Parathyroid adenoma (tissue), 2 donors: ENCODE measurements at regions not wholly inside any gene's neighbourhood (a gene's known extent, or its start where the extent isn't known, plus 50 kb on each side); places are given as distances from the start of the nearest gene placed in this dataset.

Experiments used
- H2AFZ ChIP-seq: fragments of 300-600 bp; sonication (generic); one replicate; pipeline ENCODE4 v1.7.0; 2017; ENCODE audit warnings: antibody characterized with exemption, mild to moderate bottlenecking
- H3K27ac ChIP-seq: fragments of 300-600 bp; sonication (generic); one replicate; pipeline ENCODE4 v1.7.0; 2017
- H3K27me3 ChIP-seq: fragments of 300-600 bp; sonication (generic); one replicate; pipeline ENCODE4 v1.7.0; 2017; ENCODE audit warnings: low read length; ENCODE audit not compliant: control insufficient read depth, insufficient read depth
- H3K36me3 ChIP-seq: fragments of 300-600 bp; sonication (generic); one replicate; pipeline ENCODE4 v1.7.0; 2017; ENCODE audit warnings: low read length; ENCODE audit not compliant: control insufficient read depth, insufficient read depth
- H3K4me1 ChIP-seq: fragments of 300-600 bp; sonication (generic); one replicate; pipeline ENCODE4 v1.7.0; 2017; ENCODE audit warnings: control low read depth
- H3K4me2 ChIP-seq: fragments of 300-600 bp; sonication (generic); one replicate; pipeline ENCODE4 v1.7.0; 2017; ENCODE audit warnings: low read length
- H3K4me3 ChIP-seq: fragments of 300-600 bp; sonication (generic); one replicate; pipeline ENCODE4 v1.7.0; 2017; ENCODE audit warnings: low read depth, low read length
- H3K79me2 ChIP-seq: fragments of 300-600 bp; sonication (generic); one replicate; pipeline ENCODE4 v1.7.0; 2017; ENCODE audit warnings: control low read depth
- H3K9ac ChIP-seq: fragments of 300-600 bp; sonication (generic); one replicate; pipeline ENCODE4 v1.7.0; 2017; ENCODE audit warnings: mild to moderate bottlenecking
- H3K9me3 ChIP-seq: fragments of 300-600 bp; sonication (generic); one replicate; pipeline ENCODE4 v1.7.0; 2017; ENCODE audit warnings: low read length; ENCODE audit not compliant: control insufficient read depth
- TF ChIP-seq, protein P1 (sequence below): fragments of 300-600 bp; sonication (generic); IDR thresholded peaks from one replicate; pipeline ENCODE4 v1.7.0; 2017; ENCODE audit warnings: antibody characterized with exemption, mild to moderate bottlenecking
- donor health status: primary hyperparathyroidism.

DNA sequence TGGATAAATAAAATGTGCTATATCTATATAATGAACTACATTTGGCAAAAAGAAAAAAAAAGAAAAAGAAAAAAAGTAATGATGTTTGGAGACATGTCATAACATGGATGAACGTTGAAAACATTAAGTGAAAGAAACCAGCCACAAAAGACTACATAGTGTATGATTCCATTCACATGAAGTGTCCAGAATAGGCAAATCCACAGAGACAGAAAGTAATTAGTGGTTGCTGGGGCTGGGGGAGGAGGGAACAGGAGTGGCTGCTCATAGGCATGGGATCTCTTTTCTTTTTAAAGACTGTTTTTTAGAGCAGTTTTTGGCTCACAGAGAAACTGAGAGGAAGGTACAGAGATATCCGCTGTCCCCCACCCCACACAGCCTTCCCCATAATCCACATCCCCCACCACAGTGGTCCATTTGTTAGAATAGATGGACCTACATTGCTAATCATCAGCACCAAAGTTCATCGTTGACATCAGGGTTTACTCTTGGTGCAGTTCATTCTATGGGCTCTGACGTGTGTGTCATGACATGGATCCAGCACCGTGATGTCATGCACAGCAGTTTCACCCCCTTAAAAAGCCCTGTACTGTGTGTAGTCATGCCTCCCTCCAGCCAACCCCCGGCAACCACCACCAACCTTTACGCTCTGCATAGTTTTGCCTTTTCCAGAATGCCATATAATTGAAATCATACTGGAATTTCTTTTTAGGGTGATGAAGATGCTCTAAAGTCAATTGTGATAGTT, 240.9 kb upstream of the RREB1 start:
- no peak overlapping the region for H3K27ac ChIP-seq
- no peak overlapping the region for H2AFZ ChIP-seq
- no peaks in the 10 kb centered on the region for H3K4me1 ChIP-seq

DNA sequence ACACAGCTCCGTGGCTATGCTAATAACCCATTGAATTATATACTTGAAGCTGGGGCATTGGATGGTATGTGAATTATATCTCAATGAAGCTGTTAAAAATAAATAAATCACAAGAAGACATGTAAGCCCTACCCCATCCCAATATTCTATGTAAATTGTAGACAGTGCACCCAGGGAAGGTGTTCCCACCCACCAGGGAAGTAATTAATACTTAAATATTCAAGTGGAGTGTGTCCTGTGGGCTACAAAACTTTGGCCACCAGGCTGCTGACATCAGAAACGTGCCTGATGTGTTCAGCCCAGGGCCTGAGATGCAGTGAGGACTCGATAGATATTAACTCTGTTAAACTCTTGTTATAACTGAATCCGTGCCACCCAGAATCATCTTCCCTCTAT, 240.4 kb upstream of the RREB1 start:
- Histone ChIP-seq H2AFZ (no peak overlapping the region), H3K79me2 (no peaks in the 10 kb centered on the region), H3K4me2 (no peak overlapping the region)

More for the DNA sequence above, 240.9 kb upstream of the RREB1 start:
- no peaks in the 10 kb centered on the region for H3K79me2 ChIP-seq
- no peak overlapping the region for H3K4me3 ChIP-seq
- no peak overlapping the region for H3K9ac ChIP-seq
- H3K9me3 ChIP-seq: no peaks in the 10 kb centered on the region
- TF ChIP-seq, protein P1, sequence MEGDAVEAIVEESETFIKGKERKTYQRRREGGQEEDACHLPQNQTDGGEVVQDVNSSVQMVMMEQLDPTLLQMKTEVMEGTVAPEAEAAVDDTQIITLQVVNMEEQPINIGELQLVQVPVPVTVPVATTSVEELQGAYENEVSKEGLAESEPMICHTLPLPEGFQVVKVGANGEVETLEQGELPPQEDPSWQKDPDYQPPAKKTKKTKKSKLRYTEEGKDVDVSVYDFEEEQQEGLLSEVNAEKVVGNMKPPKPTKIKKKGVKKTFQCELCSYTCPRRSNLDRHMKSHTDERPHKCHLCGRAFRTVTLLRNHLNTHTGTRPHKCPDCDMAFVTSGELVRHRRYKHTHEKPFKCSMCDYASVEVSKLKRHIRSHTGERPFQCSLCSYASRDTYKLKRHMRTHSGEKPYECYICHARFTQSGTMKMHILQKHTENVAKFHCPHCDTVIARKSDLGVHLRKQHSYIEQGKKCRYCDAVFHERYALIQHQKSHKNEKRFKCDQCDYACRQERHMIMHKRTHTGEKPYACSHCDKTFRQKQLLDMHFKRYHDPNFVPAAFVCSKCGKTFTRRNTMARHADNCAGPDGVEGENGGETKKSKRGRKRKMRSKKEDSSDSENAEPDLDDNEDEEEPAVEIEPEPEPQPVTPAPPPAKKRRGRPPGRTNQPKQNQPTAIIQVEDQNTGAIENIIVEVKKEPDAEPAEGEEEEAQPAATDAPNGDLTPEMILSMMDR: no peak
- H3K36me3 ChIP-seq: no peaks in the 10 kb centered on the region
- no peaks in the 10 kb centered on the region for H3K27me3 ChIP-seq
- no peak overlapping the region for H3K4me2 ChIP-seq

DNA sequence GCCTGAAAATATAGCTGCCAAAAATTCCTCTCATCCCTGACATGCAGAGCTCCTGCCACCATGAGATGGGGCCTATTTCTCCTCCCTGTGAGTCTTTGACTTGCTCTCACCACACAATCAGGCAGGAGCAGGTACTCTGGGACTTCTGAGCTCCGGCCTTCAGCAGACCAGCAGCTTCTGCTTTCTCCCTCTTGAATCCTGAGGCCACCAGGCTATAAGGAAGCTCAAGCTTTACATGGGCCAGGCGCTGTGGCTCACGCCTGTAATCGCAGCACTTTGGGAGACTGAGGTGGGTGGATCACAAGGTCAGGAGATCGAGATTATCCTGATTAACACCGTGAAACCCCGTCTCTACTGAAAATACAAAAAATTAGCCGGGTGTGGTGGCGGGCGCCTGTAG, 238.7 kb upstream of the RREB1 start:
- H3K79me2 ChIP-seq: no peaks in the 10 kb centered on the region
- no peak overlapping the region for H2AFZ ChIP-seq
- TF ChIP-seq, protein P1: no peak
- no peaks in the 10 kb centered on the region for H3K4me1 ChIP-seq
- H3K9me3 ChIP-seq: no peaks in the 10 kb centered on the region
- no peaks in the 10 kb centered on the region for H3K27me3 ChIP-seq
- H3K4me2 ChIP-seq: no peak overlapping the region
- no peak overlapping the region for H3K9ac ChIP-seq
- no peak overlapping the region for H3K27ac ChIP-seq
- no peak overlapping the region for H3K4me3 ChIP-seq
- H3K36me3 ChIP-seq: no peaks in the 10 kb centered on the region

More for the DNA sequence above, 240.4 kb upstream of the RREB1 start:
- H3K27ac ChIP-seq: no peak overlapping the region
- no peaks in the 10 kb centered on the region for H3K36me3 ChIP-seq
- H3K9me3 ChIP-seq: no peaks in the 10 kb centered on the region
- H3K4me1 ChIP-seq: no peaks in the 10 kb centered on the region
- no peak overlapping the region for H3K9ac ChIP-seq
- H3K27me3 ChIP-seq: no peaks in the 10 kb centered on the region
- no peak overlapping the region for H3K4me3 ChIP-seq
- TF ChIP-seq, protein P1: no peak

DNA sequence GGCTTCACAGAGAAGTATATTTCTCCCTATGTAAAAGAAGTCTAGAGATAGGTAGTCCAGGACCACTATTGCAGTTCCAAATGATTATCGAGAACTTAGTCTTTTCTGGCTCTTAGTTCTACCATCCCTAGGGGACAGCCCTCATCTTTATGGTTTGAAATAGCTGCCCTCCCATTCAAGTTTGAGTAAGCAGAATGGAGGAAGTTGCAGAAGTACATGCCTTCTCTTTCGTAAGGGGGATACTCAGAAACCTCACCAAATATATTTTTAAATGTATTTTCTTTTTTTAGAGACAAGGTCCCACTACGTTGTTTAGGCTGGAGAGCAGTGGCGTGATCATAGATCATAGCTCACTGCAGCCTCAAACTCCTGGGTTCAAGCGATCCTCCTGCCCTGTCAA, 236.8 kb upstream of the RREB1 start:
- Histone ChIP-seq H3K79me2 (no peaks in the 10 kb centered on the region), H3K4me3 (no peak overlapping the region), H3K9me3 (no peaks in the 10 kb centered on the region), H3K9ac (no peak overlapping the region), H3K27me3 (no peaks in the 10 kb centered on the region), H3K4me1 (no peaks in the 10 kb centered on the region), H2AFZ (no peak overlapping the region), H3K36me3 (no peaks in the 10 kb centered on the region), H3K27ac (no peak overlapping the region), H3K4me2 (no peak overlapping the region)
- TF ChIP-seq, protein P1: no peak
